NCI-H187 (cell line): ENCODE measurements at regions not wholly inside any gene's neighbourhood (a gene's known extent, or its start where the extent isn't known, plus 50 kb on each side); places are given as distances from the start of the nearest gene placed in this dataset.

Source experiments
- DNase-seq, 2 experiments: peaks; one replicate each; lab custom pipeline; 2025; lab: John Stamatoyannopoulos, UW

- DNase-seq = no peak
Observed at GRCh38 chr13:104769545-104769944, 1703.3 kb upstream of the SLC10A2 start.

GRCh38 chr13:104766319-104766718 is 1700.1 kb upstream of the SLC10A2 start:
- DNase-seq = no peak

- DNase-seq = no peak
Observed at GRCh38 chr13:104764600-104764999, 1698.4 kb upstream of the SLC10A2 start.

GRCh38 chr13:104759069-104759468 is 1692.9 kb upstream of the SLC10A2 start:
- DNase-seq = no peak

- no peak for DNase-seq
Observed at GRCh38 chr13:104757712-104758111, 1691.5 kb upstream of the SLC10A2 start.

GRCh38 chr13:104750377-104750776 is 1684.2 kb upstream of the SLC10A2 start:
- no peak for DNase-seq

- DNase-seq = no peak
Observed at GRCh38 chr13:104740641-104741222, 1674.5 kb upstream of the SLC10A2 start.

- no peak for DNase-seq
Observed at GRCh38 chr13:104737713-104738112, 1671.5 kb upstream of the SLC10A2 start.

GRCh38 chr13:104733427-104733826 is 1667.2 kb upstream of the SLC10A2 start:
- no peak for DNase-seq

- no peak for DNase-seq
Observed at GRCh38 chr13:104715111-104715510, 1648.9 kb upstream of the SLC10A2 start.

GRCh38 chr13:104705031-104705750 is 1639.0 kb upstream of the SLC10A2 start:
- no peak for DNase-seq

GRCh38 chr13:104701591-104701990 is 1635.4 kb upstream of the SLC10A2 start:
- DNase-seq = peak; percentile 60 to 63

- no peak for DNase-seq
Observed at GRCh38 chr13:104694397-104694796, 1628.2 kb upstream of the SLC10A2 start.

GRCh38 chr13:104693126-104693525 is 1626.9 kb upstream of the SLC10A2 start:
- DNase-seq = no peak

GRCh38 chr13:104691767-104692467 is 1625.7 kb upstream of the SLC10A2 start:
- DNase-seq = no peak

GRCh38 chr13:104686484-104686883 is 1620.3 kb upstream of the SLC10A2 start:
- no peak for DNase-seq

- no peak for DNase-seq
Observed at GRCh38 chr13:104683789-104684188, 1617.6 kb upstream of the SLC10A2 start.

- DNase-seq = no peak
Observed at GRCh38 chr13:104678161-104678560, 1611.9 kb upstream of the SLC10A2 start.

- no peak for DNase-seq
Observed at GRCh38 chr13:104671901-104672300, 1605.7 kb upstream of the SLC10A2 start.

GRCh38 chr13:104657196-104657595 is 1591.0 kb upstream of the SLC10A2 start:
- DNase-seq = no peak

- DNase-seq = no peak
Observed at GRCh38 chr13:104650431-104650830, 1584.2 kb upstream of the SLC10A2 start.

GRCh38 chr13:104648291-104648690 is 1582.1 kb upstream of the SLC10A2 start:
- DNase-seq = no peak

GRCh38 chr13:104645786-104646185 is 1579.6 kb upstream of the SLC10A2 start:
- DNase-seq = no peak
